HL-60 (cell line): ENCODE measurements at regions not wholly inside any gene's neighbourhood (a gene's known extent, or its start where the extent isn't known, plus 50 kb on each side); places are given as distances from the start of the nearest gene placed in this dataset.

Experiments
- DNase-seq, 2 experiments: peaks; one replicate each; pipeline ENCODE4 v3.0.0-alpha.2; 2010 to 2020; ENCODE audit warnings: low read depth in 1 of 2, low spot score in 1 of 2
- H3K27ac ChIP-seq: fragments of 250-450 bp; sonication (Bioruptor Pico); replicated peaks from 2 replicates; pipeline ENCODE4 v1.5.1; 2020; ENCODE audit warnings: mild to moderate bottlenecking, moderate library complexity
- H3K27me3 ChIP-seq: fragments of 250-450 bp; sonication (Bioruptor Pico); 2 replicates; pipeline ENCODE4 v1.5.1; 2021; ENCODE audit warnings: mild to moderate bottlenecking, moderate library complexity; ENCODE audit not compliant: insufficient read depth, poor library complexity, severe bottlenecking
- H3K4me3 ChIP-seq: replicated peaks from 2 replicates; pipeline ENCODE4 v1.5.1; 2011; ENCODE audit warnings: mild to moderate bottlenecking, control low read depth, low read length; ENCODE audit not compliant: insufficient read depth
- CTCF ChIP-seq: IDR thresholded peaks from one replicate; pipeline ENCODE4 v1.5.1; 2011; ENCODE audit warnings: low read length, control low read depth, inconsistent platforms; ENCODE audit not compliant: insufficient read depth
- GABPA ChIP-seq: IDR thresholded peaks from 2 replicates; pipeline ENCODE4 v1.6.1; 2012; ENCODE audit warnings: low read depth
- POLR2AphosphoS5 ChIP-seq: IDR thresholded peaks from 2 replicates; pipeline ENCODE4 v1.6.1; 2012; ENCODE audit warnings: low read depth
- REST ChIP-seq: IDR thresholded peaks from 2 replicates; pipeline ENCODE4 v1.6.1; 2012; ENCODE audit warnings: low read depth; ENCODE audit not compliant: insufficient replicate concordance
- SPI1 ChIP-seq: IDR thresholded peaks from 2 replicates; pipeline ENCODE4 v1.6.1; 2012; ENCODE audit warnings: low read depth, mild to moderate bottlenecking, borderline replicate concordance

- no peak for TF ChIP-seq CTCF
- 0 out of 2 replicates have a peak, but pooled peaks have one; percentile 29 for TF ChIP-seq POLR2AphosphoS5
- TF ChIP-seq GABPA, result no peak; the same call in 1 of the 2 replicates
- peak; percentile 67; the same call in 1 of the 2 replicates for TF ChIP-seq SPI1
- no peak for TF ChIP-seq REST
These were observed 261.8 kb downstream of the MID1IP1 start for GRCh38 chrX:39063037-39063436.

GRCh38 chrX:39063702-39064101, 262.4 kb downstream of the MID1IP1 start:
- Histone ChIP-seq H3K27ac (no peak overlapping the region), H3K27me3 (no peaks in the 10 kb centered on the region), H3K4me3 (no peak overlapping the region)
- DNase-seq, result no peak
- no peak for TF ChIP-seq GABPA
- no peak for TF ChIP-seq REST
- no peak for TF ChIP-seq CTCF
- TF ChIP-seq SPI1, result no peak
- TF ChIP-seq POLR2AphosphoS5, result no peak

More at GRCh38 chrX:39063037-39063436, 261.8 kb downstream of the MID1IP1 start:
- no peak overlapping the region for H3K4me3 ChIP-seq
- H3K27me3 ChIP-seq, result no peaks in the 10 kb centered on the region
- no peak overlapping the region for H3K27ac ChIP-seq
- peak; percentile 84 to 88 for DNase-seq

- Histone ChIP-seq H3K4me3 (no peak overlapping the region), H3K27me3 (no peaks in the 10 kb centered on the region), H3K27ac (no peak overlapping the region)
- TF ChIP-seq SPI1 (no peak), GABPA (no peak), CTCF (no peak), POLR2AphosphoS5 (no peak), REST (no peak)
- DNase-seq, result no peak
These were observed 264.0 kb downstream of the MID1IP1 start for GRCh38 chrX:39065051-39065871.
